ENCODE measurements at regions not wholly inside any gene's neighbourhood (a gene's known extent, or its start where the extent isn't known, plus 50 kb on each side); places are given as distances from the start of the nearest gene placed in this dataset.

DNA sequence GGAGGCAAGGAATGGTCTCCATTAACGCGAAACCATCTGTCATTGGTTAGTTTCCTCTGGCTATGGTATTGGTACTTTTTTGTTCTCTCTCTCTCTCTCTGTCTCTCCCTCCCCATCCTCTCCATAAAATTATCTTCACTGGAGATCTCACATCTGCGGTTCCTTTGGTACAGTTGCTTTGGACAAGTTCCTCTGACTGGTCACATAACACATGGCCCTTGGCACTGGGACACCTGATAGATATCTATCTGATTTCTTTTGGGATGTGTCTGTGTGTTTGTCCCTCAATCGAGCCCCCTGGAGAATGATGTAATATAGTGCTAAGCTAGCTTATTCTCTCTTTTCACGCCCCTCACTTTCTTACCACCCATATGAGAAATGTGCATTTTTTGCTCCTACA is 682.0 kb upstream of the B3GALT2 start:
- TF ChIP-seq, protein P1, sequence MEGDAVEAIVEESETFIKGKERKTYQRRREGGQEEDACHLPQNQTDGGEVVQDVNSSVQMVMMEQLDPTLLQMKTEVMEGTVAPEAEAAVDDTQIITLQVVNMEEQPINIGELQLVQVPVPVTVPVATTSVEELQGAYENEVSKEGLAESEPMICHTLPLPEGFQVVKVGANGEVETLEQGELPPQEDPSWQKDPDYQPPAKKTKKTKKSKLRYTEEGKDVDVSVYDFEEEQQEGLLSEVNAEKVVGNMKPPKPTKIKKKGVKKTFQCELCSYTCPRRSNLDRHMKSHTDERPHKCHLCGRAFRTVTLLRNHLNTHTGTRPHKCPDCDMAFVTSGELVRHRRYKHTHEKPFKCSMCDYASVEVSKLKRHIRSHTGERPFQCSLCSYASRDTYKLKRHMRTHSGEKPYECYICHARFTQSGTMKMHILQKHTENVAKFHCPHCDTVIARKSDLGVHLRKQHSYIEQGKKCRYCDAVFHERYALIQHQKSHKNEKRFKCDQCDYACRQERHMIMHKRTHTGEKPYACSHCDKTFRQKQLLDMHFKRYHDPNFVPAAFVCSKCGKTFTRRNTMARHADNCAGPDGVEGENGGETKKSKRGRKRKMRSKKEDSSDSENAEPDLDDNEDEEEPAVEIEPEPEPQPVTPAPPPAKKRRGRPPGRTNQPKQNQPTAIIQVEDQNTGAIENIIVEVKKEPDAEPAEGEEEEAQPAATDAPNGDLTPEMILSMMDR (IDR thresholded peaks at IDR 0.05; ENCODE audit: insufficient read depth, low read length): no peak
- no peak for TF ChIP-seq POLR2AphosphoS5 (IDR thresholded peaks at IDR 0.05; ENCODE audit: low read depth)
- no peak for TF ChIP-seq SPI1 (IDR thresholded peaks at IDR 0.05; ENCODE audit: borderline replicate concordance, low read depth)
- TF ChIP-seq, protein P2, sequence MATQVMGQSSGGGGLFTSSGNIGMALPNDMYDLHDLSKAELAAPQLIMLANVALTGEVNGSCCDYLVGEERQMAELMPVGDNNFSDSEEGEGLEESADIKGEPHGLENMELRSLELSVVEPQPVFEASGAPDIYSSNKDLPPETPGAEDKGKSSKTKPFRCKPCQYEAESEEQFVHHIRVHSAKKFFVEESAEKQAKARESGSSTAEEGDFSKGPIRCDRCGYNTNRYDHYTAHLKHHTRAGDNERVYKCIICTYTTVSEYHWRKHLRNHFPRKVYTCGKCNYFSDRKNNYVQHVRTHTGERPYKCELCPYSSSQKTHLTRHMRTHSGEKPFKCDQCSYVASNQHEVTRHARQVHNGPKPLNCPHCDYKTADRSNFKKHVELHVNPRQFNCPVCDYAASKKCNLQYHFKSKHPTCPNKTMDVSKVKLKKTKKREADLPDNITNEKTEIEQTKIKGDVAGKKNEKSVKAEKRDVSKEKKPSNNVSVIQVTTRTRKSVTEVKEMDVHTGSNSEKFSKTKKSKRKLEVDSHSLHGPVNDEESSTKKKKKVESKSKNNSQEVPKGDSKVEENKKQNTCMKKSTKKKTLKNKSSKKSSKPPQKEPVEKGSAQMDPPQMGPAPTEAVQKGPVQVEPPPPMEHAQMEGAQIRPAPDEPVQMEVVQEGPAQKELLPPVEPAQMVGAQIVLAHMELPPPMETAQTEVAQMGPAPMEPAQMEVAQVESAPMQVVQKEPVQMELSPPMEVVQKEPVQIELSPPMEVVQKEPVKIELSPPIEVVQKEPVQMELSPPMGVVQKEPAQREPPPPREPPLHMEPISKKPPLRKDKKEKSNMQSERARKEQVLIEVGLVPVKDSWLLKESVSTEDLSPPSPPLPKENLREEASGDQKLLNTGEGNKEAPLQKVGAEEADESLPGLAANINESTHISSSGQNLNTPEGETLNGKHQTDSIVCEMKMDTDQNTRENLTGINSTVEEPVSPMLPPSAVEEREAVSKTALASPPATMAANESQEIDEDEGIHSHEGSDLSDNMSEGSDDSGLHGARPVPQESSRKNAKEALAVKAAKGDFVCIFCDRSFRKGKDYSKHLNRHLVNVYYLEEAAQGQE (IDR thresholded peaks at IDR 0.05; ENCODE audit: insufficient replicate concordance, low read depth): no peak
- no peak for TF ChIP-seq GABPA (IDR thresholded peaks at IDR 0.05; ENCODE audit: low read depth)

Data from HL-60 (cell line).